Mammary epithelial cell (primary cell): ENCODE measurements at regions not wholly inside any gene's neighbourhood (a gene's known extent, or its start where the extent isn't known, plus 50 kb on each side); places are given as distances from the start of the nearest gene placed in this dataset.
"Not testable (repeated sequence)": the region's sequence is repeated elsewhere in the genome, so short reads cannot be mapped to it uniquely, and the experiment has no call there.

Experiments used
- EZH2 ChIP-seq: IDR thresholded peaks from 2 replicates; pipeline ENCODE4 v1.6.1; 2012; ENCODE audit warnings: low read length, inconsistent platforms, borderline replicate concordance
- TF ChIP-seq, protein P1 (sequence below), 2 donors: IDR thresholded peaks in 1 of 2; conservative IDR thresholded peaks in 1 of 2; 2 replicates each; pipeline ENCODE4 v1.5.1; 2011 to 2012; ENCODE audit warnings: inconsistent platforms in 2 of 2, low read length in 2 of 2, mild to moderate bottlenecking in 2 of 2, control low read depth in 1 of 2, low read depth in 1 of 2; ENCODE audit not compliant: insufficient read depth in 1 of 2; ENCODE audit errors: extremely low read depth in 1 of 2

GRCh38 chr16:88258764-88259525 lies 123.8 kb upstream of the ZNF469 start:
- TF ChIP-seq, protein P1, sequence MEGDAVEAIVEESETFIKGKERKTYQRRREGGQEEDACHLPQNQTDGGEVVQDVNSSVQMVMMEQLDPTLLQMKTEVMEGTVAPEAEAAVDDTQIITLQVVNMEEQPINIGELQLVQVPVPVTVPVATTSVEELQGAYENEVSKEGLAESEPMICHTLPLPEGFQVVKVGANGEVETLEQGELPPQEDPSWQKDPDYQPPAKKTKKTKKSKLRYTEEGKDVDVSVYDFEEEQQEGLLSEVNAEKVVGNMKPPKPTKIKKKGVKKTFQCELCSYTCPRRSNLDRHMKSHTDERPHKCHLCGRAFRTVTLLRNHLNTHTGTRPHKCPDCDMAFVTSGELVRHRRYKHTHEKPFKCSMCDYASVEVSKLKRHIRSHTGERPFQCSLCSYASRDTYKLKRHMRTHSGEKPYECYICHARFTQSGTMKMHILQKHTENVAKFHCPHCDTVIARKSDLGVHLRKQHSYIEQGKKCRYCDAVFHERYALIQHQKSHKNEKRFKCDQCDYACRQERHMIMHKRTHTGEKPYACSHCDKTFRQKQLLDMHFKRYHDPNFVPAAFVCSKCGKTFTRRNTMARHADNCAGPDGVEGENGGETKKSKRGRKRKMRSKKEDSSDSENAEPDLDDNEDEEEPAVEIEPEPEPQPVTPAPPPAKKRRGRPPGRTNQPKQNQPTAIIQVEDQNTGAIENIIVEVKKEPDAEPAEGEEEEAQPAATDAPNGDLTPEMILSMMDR (conservative IDR thresholded peaks at IDR 0.05 in 1 of 2, IDR thresholded peaks at IDR 0.05 in 1 of 2; ENCODE audit: extremely low read depth in 1 of 2, insufficient read depth in 1 of 2, low read depth in 1 of 2, low read length in 2 of 2), result not testable (repeated sequence)
- not testable (repeated sequence) for TF ChIP-seq EZH2
